WERI-Rb-1 (cell line): ENCODE measurements at regions not wholly inside any gene's neighbourhood (a gene's known extent, or its start where the extent isn't known, plus 50 kb on each side); places are given as distances from the start of the nearest gene placed in this dataset.

Experiments
- DNase-seq: peaks from one replicate; pipeline ENCODE4 v3.0.0-alpha.2; 2020
- H3K27ac ChIP-seq: fragments of 250-450 bp; sonication (Bioruptor Pico); 2 replicates; pipeline ENCODE4 v1.5.1; 2020; ENCODE audit warnings: mild to moderate bottlenecking, moderate library complexity
- H3K27me3 ChIP-seq: fragments of 250-450 bp; sonication (Bioruptor Pico); 2 replicates; pipeline ENCODE4 v1.5.1; 2021; ENCODE audit warnings: mild to moderate bottlenecking, low read depth, moderate library complexity; ENCODE audit not compliant: insufficient read depth, severe bottlenecking
- H3K36me3 ChIP-seq: fragments of 250-450 bp; sonication (Bioruptor Pico); 2 replicates; pipeline ENCODE4 v1.5.1; 2020; ENCODE audit warnings: mild to moderate bottlenecking, moderate library complexity
- H3K4me3 ChIP-seq: 2 replicates; pipeline ENCODE4 v1.5.1; 2011; ENCODE audit warnings: low read depth, mild to moderate bottlenecking, control low read depth, low read length
- H3K9me3 ChIP-seq: fragments of 250-450 bp; sonication (Bioruptor Pico); 2 replicates; pipeline ENCODE4 v1.5.1; 2021; ENCODE audit warnings: mild to moderate bottlenecking, moderate library complexity; ENCODE audit not compliant: severe bottlenecking
- CTCF ChIP-seq: IDR thresholded peaks from 2 replicates; pipeline ENCODE4 v1.5.1; 2011; ENCODE audit warnings: low read depth, mild to moderate bottlenecking, control low read depth, inconsistent platforms, low read length

- TF ChIP-seq CTCF, result no peak
- Histone ChIP-seq H3K27ac (no peak overlapping the region), H3K36me3 (no peaks in the 10 kb centered on the region), H3K9me3 (no peaks in the 10 kb centered on the region), H3K27me3 (peaks cover 82% of the 10 kb centered on the region), H3K4me3 (no peak overlapping the region)
- no peak for DNase-seq
These were observed 349.0 kb downstream of the MCTP2 start for GRCh38 chr15:94580211-94580885.

GRCh38 chr15:94582368-94582767 is 351.0 kb downstream of the MCTP2 start:
- Histone ChIP-seq H3K27ac (no peak overlapping the region), H3K36me3 (no peaks in the 10 kb centered on the region), H3K9me3 (no peaks in the 10 kb centered on the region), H3K4me3 (no peak overlapping the region), H3K27me3 (peaks cover 87% of the 10 kb centered on the region)
- no peak for DNase-seq
- no peak for TF ChIP-seq CTCF

GRCh38 chr15:94584833-94585244 is 353.5 kb downstream of the MCTP2 start:
- H3K4me3 ChIP-seq, result no peak overlapping the region
- no peak for TF ChIP-seq CTCF

GRCh38 chr15:94586099-94586498 is 354.7 kb downstream of the MCTP2 start:
- Histone ChIP-seq H3K9me3 (no peaks in the 10 kb centered on the region), H3K36me3 (no peaks in the 10 kb centered on the region), H3K27ac (no peak overlapping the region), H3K4me3 (no peak overlapping the region), H3K27me3 (peaks cover 62% of the 10 kb centered on the region)
- no peak for DNase-seq
- TF ChIP-seq CTCF, result no peak

More at GRCh38 chr15:94584833-94585244, 353.5 kb downstream of the MCTP2 start:
- Histone ChIP-seq H3K9me3 (no peaks in the 10 kb centered on the region), H3K27ac (no peak overlapping the region), H3K36me3 (no peaks in the 10 kb centered on the region), H3K27me3 (peaks cover 70% of the 10 kb centered on the region)
- DNase-seq, result no peak

GRCh38 chr15:94587113-94587512 is 355.8 kb downstream of the MCTP2 start:
- no peaks in the 10 kb centered on the region for H3K36me3 ChIP-seq
- no peak overlapping the region for H3K27ac ChIP-seq
- TF ChIP-seq CTCF, result no peak
- no peak overlapping the region for H3K4me3 ChIP-seq
- peaks cover 56% of the 10 kb centered on the region for H3K27me3 ChIP-seq
- no peaks in the 10 kb centered on the region for H3K9me3 ChIP-seq
- DNase-seq, result no peak

- no peak overlapping the region for H3K27ac ChIP-seq
- no peaks in the 10 kb centered on the region for H3K36me3 ChIP-seq
- no peak overlapping the region for H3K4me3 ChIP-seq
- no peak for DNase-seq
- TF ChIP-seq CTCF, result no peak
- H3K27me3 ChIP-seq, result peaks cover 42% of the 10 kb centered on the region
- H3K9me3 ChIP-seq, result no peaks in the 10 kb centered on the region
These were observed 357.6 kb downstream of the MCTP2 start for GRCh38 chr15:94588993-94589392.
